Tibial nerve (tissue), 4 donors: ENCODE measurements at regions not wholly inside any gene's neighbourhood (a gene's known extent, or its start where the extent isn't known, plus 50 kb on each side); places are given as distances from the start of the nearest gene placed in this dataset.

Source experiments
- CTCF ChIP-seq, 5 experiments: fragments of 200-600 bp in 3 of 5; fragments of 450-650 bp in 2 of 5; sonication (generic) in 3 of 5; IDR thresholded peaks; one replicate each; pipeline ENCODE4 v1.5.1; 2016 to 2019; ENCODE audit warnings: antibody characterized with exemption in 5 of 5, mild to moderate bottlenecking in 3 of 5, moderate library complexity in 2 of 5
- EP300 ChIP-seq, 2 donors: sonication (generic); formaldehyde crosslinking; IDR thresholded peaks; one replicate each; pipeline ENCODE4 v1.6.1; 2017; ENCODE audit warnings: antibody characterized with exemption in 2 of 2, mild to moderate bottlenecking in 1 of 2
- POLR2A ChIP-seq, 2 donors: fragments of 450-650 bp; IDR thresholded peaks; one replicate each; pipeline ENCODE4 v1.6.1; 2017; ENCODE audit warnings: antibody characterized with exemption in 2 of 2, mild to moderate bottlenecking in 2 of 2, moderate library complexity in 2 of 2

GRCh38 chr5:175279506-175279905, 164.5 kb downstream of the DRD1 start:
- no peak for TF ChIP-seq CTCF (IDR thresholded peaks at IDR 0.05)
- no peak for TF ChIP-seq POLR2A (IDR thresholded peaks at IDR 0.05)
- no peak for TF ChIP-seq EP300 (IDR thresholded peaks at IDR 0.05)
